DMS153 treated with DMSO at 0.1 percent for 48 hours (cell line): ENCODE measurements at regions not wholly inside any gene's neighbourhood (a gene's known extent, or its start where the extent isn't known, plus 50 kb on each side); places are given as distances from the start of the nearest gene placed in this dataset.

Experiments
- DNase-seq: peaks from one replicate; lab custom pipeline; 2025; ENCODE audit not compliant: unreplicated experiment; lab: John Stamatoyannopoulos, UW

DNA sequence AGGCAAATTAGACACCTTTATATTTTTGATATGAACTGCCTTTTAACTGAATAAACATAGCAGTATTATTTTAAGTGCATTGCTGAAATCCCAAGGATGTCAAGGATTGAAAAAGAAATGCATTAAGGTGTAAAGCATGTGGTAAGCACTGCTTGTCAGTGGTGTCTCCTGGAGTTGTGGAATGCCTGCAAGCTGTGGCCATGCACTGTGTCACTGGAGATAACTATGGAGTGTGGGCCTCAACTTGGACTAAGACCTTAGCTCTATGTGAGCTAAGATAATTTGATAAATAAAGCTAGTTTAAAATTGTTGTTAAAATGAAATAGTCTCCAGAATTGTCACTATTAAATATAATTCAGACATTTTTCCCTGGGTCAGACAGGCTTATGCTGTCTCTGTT, 156.6 kb upstream of the OPRM1 start:
- no peak for DNase-seq

DNA sequence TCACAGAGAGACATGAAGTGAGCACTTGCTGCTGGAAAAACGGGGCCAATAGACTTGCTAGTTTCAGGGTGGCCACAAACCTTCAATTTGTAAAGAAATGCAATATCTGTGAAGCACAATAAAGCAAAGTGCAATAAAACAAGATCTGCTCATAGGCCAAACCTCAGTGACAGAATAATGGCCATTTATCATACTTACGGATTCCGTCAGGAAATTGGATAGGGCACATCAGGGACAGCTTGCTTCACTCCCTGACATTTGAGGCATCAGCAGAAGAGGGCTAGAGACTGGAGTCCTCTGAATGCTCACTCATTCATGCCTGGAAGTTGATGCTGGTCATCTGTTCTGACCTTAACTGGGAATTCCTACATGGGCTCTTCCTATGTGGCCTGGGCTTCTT, 165.5 kb upstream of the OPRM1 start:
- DNase-seq, result no peak

DNA sequence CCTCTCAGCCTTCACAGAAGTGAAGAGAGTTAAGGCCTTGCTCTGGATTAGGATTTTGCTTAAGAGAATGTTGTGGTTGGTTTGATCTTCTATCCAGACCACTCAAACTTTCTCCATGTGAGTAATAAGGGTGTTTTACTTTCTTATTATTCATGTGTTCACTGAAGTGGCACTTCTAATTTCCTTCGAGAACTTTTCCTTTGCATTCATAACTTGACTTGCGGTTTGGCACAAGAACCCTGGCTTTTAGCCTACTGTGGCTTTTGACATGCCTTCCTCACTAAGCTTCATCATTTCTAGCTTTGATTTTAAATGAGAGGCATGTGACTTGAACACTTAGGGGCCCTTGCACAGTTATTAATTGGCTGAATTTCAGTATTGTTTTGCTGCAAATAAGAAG, 166.1 kb upstream of the OPRM1 start:
- DNase-seq, result no peak

DNA sequence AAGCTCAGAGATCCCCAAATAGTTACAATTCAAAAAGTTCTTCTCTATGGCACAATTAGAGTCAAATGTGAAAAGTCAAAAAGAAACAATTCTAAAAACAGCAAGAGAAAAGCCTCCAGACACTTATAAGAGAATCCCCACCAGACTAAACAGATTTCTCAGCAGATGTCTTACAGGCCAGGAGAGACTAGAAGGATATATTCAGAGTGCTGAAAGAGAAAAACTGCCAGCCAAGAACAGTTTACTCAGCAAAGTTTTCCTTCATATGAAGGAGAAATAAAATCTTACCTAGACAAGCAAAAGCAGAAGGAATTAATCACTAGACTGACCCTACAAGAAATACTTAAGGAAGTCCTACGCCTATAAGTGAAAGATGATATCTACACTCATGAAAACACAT, 176.1 kb upstream of the OPRM1 start:
- no peak for DNase-seq

DNA sequence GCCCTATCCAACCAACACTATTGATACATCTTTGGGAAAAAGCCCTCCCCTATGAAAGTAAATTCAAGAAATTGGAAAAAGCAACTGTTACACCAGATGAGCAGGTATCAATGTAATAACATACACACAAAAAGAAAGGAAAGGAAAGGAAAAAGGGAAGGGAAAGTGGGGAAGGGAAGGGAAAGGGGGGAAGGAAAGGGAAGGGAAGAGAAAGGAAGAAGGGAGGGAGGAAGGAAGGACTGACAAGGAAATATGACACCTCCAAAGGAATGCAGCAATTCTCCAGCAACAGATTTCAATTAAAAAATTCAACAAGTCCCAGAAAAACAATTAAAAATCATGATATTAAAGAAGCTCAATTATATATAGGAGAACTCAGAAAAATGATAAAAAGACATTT, 176.9 kb upstream of the OPRM1 start:
- no peak for DNase-seq

DNA sequence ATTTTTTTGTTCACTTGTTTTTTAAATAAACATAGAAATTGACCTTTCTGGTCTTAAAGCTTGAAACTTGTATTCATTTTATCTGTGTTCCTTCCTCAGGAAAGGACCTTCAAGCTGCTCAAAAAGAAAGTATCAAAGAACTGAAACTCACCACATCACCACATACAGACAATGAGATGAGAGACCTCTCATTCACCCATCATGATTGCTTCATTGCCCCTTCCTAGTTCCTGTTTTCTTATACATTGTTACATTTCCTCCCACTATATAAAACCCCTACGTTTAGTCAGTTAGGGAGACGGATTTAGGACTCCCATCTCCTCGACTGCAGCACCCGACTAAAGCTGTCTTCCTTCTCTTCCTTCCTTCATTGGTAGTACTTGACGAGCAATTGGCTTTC, 180.5 kb upstream of the OPRM1 start:
- DNase-seq, result no peak

DNA sequence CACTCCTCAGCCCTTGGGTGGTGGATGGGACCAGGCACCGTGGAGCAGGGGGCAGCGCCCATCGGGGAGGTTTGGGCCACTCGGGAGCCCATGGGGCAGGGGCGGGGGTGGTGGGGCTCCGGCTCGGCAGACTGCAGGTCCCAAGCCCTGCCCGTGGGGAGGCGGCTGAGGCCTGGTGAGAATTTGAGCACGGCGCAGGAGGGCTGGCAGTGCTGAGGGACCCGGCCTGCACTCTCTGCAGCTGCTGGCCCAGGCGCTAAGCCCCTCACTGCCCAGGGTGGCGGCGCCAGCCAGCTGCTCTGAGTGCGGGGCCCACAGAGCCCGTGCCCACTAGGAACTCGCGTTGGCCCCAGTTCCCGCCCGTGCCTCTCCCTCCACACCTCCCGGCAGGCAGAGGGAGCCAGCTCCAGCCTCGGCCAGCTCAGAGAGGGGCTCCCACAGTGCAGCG, 182.1 kb upstream of the OPRM1 start:
- DNase-seq, result no peak

DNA sequence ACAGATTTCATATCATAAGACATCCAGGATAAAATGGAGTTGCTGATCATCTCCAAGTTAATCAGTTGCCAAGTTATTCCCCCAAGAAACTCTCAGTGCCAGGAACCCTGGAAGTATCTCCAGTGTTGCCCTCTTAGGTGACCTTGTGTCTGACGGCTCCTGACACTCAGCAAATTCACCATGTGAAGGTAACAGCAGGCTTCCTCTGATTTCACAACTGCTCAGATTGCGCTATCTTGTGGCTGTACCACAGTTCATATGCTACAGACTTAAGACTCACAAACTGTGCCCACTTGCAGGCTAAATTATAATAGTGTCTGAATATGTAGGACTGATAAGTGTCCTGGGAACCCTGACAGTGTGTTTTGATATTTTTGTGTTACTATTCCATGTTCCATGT, 186.6 kb upstream of the OPRM1 start:
- no peak for DNase-seq

DNA sequence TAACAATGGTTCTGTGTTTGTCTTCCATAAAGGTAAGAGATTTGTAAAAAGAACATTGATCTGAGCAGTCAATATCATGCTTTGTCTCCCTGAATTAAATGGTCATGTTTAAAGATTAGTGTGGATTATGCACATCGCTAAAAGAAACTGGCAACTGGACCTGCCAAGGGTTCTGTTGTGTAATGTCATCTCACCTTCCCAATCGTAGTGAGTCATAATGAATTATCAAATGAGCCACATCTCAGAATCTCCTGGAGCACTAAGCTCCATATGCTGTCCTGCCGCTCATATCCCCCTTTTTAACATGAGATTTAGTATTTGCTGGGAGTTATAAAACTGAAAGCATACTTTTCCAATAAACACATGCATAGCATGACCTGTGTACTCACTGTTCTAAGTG, 187.0 kb upstream of the OPRM1 start:
- DNase-seq, result no peak

DNA sequence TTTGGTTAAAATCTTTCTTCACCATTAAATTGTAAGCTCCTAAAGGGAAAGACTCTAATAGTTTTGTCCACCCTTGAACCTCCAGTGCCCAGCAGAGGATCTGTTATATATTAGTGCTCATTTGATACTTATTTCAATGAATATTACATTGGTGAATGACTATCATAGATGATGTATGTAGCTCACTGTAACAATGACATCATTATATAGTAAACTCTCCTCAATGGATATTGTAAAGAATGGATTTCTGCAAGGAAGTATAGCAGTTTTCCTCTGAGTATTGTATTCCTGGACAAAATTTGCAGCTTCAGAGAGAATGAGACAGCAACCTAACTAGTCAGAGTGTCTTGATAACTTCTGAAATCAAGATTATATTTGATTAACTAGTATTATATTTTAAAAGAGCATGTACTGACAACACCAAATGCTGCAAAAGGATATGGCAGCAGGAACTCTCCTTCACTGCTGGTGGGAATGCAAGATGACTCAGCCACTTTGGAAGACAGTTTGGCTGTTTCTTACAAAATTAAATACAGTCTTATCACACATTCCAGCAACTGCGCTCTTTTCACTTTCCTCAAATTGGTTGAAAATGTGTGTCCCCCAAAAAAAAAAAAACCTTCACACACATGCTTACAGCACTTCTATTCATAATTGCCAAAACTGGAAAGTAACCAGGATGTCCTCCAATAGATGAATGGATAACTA, 189.8 kb upstream of the OPRM1 start:
- no peak for DNase-seq

DNA sequence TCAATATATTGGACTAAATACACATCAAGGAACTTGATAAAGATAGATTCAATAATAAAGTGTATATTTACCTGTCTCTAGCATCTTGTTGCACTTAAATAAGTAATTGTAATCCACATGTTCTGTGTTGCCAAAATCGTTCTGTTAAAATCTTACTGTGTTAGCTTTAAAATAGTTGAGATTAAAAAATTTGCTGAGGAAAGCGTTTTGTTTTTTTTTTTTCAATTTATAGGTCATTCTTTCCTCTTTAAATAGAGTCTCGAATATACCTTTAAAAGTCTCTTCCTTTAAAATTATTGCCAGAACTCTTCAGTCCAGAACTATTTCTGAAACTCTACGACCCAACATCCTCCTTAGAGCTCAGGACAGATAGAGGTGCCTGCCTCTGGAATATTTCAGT, 195.6 kb upstream of the OPRM1 start:
- DNase-seq, result no peak

DNA sequence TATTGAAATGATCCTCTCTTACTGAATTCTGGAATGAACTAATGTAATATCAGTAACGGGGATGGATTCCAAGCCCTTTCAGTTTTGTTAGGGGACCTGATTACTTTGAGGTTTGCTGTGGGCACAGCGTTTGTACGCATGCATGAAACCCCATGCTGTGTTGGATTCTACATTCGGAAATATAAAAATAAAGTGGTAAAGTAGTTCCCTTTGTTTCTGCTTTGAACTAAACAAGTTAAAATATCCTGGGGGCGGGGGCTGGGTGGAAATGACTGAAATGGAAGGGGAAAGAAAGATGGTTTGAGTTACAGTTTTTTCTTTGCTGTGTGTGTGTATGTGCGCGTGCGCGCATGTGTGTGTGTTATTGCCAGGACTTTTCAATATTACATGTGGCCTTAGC, 196.5 kb upstream of the OPRM1 start:
- DNase-seq, result no peak

DNA sequence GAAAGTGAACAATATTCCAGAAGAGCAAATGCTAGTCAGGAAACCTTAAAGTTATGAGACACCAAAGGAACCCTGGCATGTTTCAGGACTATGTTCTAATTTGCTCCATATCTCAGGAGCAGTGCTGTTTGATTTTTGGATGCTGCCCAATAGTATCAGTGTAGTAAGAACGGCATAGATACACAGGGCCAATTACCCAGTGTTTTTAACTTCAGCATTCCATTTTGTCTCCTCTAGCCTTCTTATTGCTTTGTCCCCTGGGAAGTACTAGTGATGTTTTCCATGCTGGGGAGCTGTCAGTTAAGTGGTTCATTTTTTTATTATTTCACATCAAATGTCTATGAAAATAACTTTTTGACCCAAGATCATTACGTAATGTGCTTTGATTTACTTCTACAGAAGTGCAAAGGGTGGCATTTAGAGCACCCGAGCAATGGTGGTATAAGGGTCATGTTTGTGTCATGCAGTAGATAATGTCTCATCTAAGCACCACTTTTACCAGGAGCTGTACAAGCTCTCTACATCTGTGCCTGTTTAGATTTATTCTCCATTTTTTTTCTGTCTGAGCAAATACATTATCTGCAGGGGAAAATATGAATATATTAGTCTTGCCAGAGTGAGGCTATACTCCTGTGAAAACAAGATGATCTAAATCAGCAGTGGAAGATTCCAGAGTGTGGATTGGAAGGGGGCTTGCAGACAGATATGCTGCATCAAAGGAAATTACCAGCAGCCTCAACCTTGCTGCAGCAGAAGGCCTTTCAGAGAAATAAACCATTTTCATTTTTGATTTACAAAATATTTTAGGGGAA, 198.8 kb upstream of the OPRM1 start:
- DNase-seq, result no peak

DNA sequence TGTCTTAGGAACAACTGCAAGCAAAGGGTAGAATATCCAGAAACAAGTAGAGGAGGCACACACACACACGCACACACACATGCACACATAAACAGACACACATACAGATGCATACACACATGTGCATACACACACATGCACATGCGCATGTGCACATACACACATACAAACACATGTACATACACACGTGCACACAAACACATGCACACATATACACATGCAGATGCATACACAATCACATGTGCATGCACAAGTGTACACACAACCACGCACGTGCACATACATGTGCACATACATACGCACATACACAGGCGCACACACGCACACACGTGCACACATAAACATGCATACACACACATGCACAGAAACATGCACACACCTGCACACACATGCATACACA, 206.5 kb upstream of the OPRM1 start:
- DNase-seq, result no peak

DNA sequence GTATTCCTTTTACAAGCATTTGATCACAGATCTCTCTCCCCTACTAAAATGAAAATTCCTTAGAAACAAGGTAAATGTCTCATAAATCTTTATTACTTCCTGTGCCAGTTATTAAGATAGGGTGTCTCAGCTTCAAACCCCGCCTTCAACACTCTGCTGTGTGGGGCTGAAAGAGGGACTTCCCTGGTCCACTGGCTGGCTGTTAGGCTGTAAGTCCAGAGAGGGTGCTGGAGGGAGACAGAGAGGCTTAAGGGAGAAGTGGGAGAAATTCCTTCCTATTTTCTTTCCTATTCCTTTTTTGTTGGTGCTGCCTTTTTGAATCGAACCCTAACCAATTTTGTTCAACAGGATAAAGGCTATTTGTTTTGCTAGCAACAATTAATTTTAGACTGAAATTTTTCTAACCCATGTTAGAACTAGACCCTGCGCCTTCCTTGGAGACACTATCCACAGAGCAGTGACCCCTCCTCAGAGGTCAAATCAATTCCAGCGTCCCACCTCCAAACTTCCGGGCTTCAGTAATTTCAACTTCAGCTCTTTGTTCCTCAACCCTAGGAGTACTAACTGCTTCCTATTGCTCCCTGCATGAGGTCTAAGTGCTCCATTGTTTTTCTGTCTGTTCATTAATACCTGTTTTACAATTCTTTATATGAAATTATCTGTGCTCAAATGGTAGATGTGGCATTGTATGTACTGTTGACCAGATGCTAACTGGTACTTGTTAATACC, 207.5 kb upstream of the OPRM1 start:
- no peak for DNase-seq

DNA sequence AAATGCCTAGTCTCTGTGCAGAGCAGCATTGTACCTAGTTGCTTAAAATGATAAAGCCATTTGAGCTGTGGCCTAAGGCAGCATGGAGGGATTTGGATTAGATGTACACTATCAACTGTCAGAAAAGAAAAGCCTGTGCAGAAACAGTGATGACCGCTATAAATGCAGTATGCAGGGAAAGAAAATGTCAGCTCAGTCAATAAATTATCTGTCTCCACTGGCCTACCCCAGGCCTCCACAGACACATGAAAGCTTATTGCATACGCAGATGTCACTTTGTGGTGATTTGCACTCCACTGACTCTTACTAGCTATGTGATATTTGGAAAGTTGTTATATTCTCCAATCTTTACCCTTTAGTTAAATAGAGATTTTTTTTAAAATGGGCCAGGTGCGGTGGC, 221.9 kb upstream of the OPRM1 start:
- DNase-seq, result no peak

DNA sequence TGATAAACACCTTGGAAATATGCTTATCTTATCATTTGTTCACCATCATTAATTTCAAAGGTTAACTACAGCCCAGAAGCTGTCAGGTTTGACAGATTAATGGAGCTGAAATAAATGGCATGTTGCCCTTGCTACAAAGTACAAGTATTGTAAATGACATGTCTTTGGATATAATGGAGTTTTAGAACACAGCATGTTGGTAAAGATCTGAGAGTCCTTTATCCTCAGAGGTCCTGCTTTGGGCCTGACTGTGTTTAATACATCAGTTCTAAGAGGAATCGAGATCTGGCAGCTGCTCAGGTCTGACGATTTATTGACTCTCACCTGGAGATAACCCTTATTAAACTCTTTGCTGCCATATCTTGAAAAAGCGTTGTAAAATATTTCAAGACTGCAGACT, 222.7 kb upstream of the OPRM1 start:
- no peak for DNase-seq

DNA sequence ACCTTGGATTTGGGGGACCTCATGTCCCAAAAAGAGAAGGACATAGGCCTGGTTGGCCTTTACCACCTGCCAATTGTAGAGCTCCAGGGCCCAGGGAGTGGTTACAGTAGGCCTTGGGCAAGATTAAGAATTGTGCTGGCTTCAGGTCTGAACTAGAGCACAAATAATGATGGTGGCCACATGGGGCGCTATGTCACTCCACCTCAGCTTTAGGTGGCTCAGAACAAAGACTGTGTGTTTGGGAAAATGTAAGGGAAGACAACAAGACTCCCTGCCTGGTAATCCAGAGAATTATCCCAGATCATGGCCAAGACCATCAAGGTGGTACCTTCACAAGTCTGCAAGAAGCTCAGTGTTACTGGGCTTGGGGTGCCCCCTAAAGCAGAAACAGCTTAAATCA, 224.9 kb upstream of the OPRM1 start:
- no peak for DNase-seq

DNA sequence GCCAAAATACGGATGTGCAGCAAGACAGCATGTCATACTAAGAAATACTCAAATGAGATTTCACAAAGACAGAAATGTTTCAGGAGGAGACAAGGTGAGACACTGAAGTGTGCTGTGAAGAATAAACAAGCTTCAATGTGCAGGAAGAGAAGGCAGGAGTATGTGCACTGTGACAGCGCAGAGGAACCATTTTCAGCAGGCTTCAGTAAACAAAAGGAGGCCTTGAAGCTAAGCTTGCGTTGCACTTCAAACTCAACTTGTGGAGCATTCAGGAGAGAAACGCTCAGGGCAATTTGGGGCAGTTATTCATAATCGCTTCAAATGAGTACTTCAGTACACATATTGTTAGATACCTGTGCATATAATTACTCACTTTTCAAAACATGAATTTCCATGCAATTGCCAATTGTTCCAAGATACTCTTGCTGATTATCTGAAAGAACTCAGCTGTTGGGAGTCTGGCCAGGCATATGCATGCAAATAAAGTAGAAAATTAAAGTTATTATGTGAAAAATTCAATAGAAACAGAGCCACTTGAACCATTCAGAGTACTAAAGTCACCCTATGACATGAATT, 234.2 kb upstream of the OPRM1 start:
- DNase-seq, result no peak

DNA sequence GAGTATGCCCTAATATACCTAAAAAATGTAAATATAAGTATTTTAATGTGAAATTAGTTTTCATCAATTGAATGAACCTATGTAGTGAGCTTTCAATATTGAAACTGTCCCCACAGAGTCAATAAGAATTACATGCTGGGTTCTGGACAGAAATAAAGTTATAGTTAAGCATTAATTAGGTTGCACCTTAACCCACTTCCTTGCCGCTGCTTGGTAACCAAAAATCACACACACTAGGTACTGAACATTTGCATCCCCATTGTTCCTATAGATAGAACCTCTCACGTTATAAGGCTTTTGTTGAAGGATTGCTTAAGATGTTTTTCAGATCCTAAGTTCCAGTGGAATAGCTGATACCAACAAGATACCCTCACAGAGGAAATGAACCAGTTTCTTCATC, 237.1 kb upstream of the OPRM1 start:
- DNase-seq, result no peak

DNA sequence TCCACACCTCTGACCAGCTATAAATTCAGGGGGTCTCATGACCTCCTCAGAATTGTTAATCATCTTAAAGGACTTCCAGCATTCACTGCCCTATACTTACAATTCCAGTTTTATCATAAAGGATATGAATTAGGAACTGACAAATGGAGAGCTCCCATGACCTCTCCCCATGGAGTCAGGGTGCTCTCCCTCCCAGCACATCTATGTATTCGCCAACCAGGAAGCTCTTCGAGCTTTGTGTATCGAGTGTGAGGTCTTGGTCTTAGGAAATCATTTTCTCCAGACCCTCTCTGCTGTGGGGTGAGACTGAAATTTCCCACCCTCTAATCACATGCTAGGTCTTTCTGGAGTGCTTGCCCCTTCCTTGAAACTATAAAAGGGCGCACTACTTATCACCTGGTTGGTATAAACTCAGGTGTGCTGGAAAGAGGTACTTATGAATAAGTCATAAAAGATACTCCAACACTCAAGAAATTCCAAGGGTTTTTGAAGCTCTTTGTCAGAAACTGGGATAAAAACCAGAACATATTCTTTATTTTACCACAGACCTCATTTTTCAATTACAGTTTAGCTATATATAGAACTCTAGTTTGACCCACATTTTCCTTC, 238.4 kb upstream of the OPRM1 start:
- DNase-seq, result no peak
